ENCODE measurements at regions not wholly inside any gene's neighbourhood (a gene's known extent, or its start where the extent isn't known, plus 50 kb on each side); places are given as distances from the start of the nearest gene placed in this dataset.

GRCh38 chr3:81436182-81436581, 325.3 kb downstream of the GBE1 start:
- TF ChIP-seq CTCF (IDR thresholded peaks at IDR 0.05), result no peak
- no peak for TF ChIP-seq ZFX (IDR thresholded peaks at IDR 0.05; ENCODE audit: borderline replicate concordance)

Measured in 22Rv1 (cell line).